Esophagus squamous epithelium (tissue), 5 donors: ENCODE measurements at regions not wholly inside any gene's neighbourhood (a gene's known extent, or its start where the extent isn't known, plus 50 kb on each side); places are given as distances from the start of the nearest gene placed in this dataset.

Source experiments
- DNase-seq: peaks from one replicate; lab custom pipeline; 2025; lab: John Stamatoyannopoulos, UW
- H3K27ac ChIP-seq, 4 donors: fragments of 200-600 bp; sonication (generic); one replicate each; pipeline ENCODE4 v1.5.1; 2016 to 2019; ENCODE audit warnings: mild to moderate bottlenecking in 1 of 4
- H3K27me3 ChIP-seq, 4 donors: fragments of 200-600 bp; sonication (generic); 1 replicate in 3 of 4; 2 replicates in 1 of 4; pipeline versions ENCODE4 v1.5.1 to v1.6.0; 2017 to 2021; ENCODE audit warnings: antibody characterized with exemption in 1 of 4
- H3K36me3 ChIP-seq, 3 donors: fragments of 200-600 bp; sonication (generic); one replicate each; pipeline ENCODE4 v1.5.1; 2016 to 2019
- H3K4me1 ChIP-seq, 3 donors: fragments of 200-600 bp; sonication (generic); one replicate each; pipeline ENCODE4 v1.5.1; 2017 to 2019
- H3K4me3 ChIP-seq, 4 donors: fragments of 200-600 bp; sonication (generic); 1 replicate in 3 of 4; 2 replicates in 1 of 4; pipeline ENCODE4 v1.5.1; 2016 to 2019; ENCODE audit warnings: mild to moderate bottlenecking in 2 of 4, moderate library complexity in 1 of 4
- H3K9me3 ChIP-seq, 3 donors: fragments of 200-600 bp; sonication (generic); one replicate each; pipeline ENCODE4 v1.5.1; 2016 to 2019
- CTCF ChIP-seq, 6 experiments: fragments of 450-650 bp in 4 of 6; fragments of 200-600 bp in 2 of 6; sonication (generic) in 2 of 6; IDR thresholded peaks; one replicate each; pipeline ENCODE4 v1.5.1; 2016 to 2019; ENCODE audit warnings: antibody characterized with exemption in 6 of 6, mild to moderate bottlenecking in 4 of 6, moderate library complexity in 4 of 6
- POLR2A ChIP-seq, 4 donors: fragments of 450-650 bp; IDR thresholded peaks; one replicate each; pipeline ENCODE4 v1.6.1; 2017; ENCODE audit warnings: antibody characterized with exemption in 4 of 4, mild to moderate bottlenecking in 4 of 4, moderate library complexity in 3 of 4
- whole genome bisulfite sequencing, 2 donors: methylation state at CpG; one replicate each; pipeline ENCODE4 v1.1.5; 2018; 5-methylcytosine and 5-hydroxymethylcytosine counted together
- intact Hi-C: fragments of 100-400 bp; cut with DNase I; formaldehyde crosslinking; loops from one replicate; pipeline ENCODE4 v1.15.0; 2022
- donor health status: DM: yes; HTN: yes; CAD: no.

GRCh38 chr14:83988275-83988674 lies 1541.7 kb upstream of the FLRT2 start:
- Histone ChIP-seq H3K9me3 (no peaks in the 10 kb centered on the region), H3K4me1 (no peaks in the 10 kb centered on the region), H3K27me3 (no peaks in the 10 kb centered on the region), H3K36me3 (no peaks in the 10 kb centered on the region), H3K27ac (no peak overlapping the region), H3K4me3 (no peak overlapping the region)
- TF ChIP-seq CTCF (IDR thresholded peaks at IDR 0.05) (no peak), POLR2A (IDR thresholded peaks at IDR 0.05) (no peak)
- intact Hi-C loops, result no loop called here
- WGBS, 2 donors, result 74 to 76% methylated on average over 3 of the region's 3 CpGs
- no peak for DNase-seq

GRCh38 chr14:83991666-83992065 lies 1538.3 kb upstream of the FLRT2 start:
- no peak overlapping the region for H3K4me3 ChIP-seq
- no peaks in the 10 kb centered on the region for H3K36me3 ChIP-seq
- DNase-seq, result no peak
- intact Hi-C loops, result no loop called here
- TF ChIP-seq CTCF (IDR thresholded peaks at IDR 0.05), result no peak
- no peak for TF ChIP-seq POLR2A (IDR thresholded peaks at IDR 0.05)
- H3K9me3 ChIP-seq, result no peaks in the 10 kb centered on the region
- H3K4me1 ChIP-seq, result no peaks in the 10 kb centered on the region
- H3K27ac ChIP-seq, result no peak overlapping the region
- WGBS, 2 donors, result 60 to 76% methylated on average over 3 of the region's 3 CpGs
- no peaks in the 10 kb centered on the region for H3K27me3 ChIP-seq

GRCh38 chr14:83992857-83993256 lies 1537.1 kb upstream of the FLRT2 start:
- H3K27ac ChIP-seq, result no peak overlapping the region
- no peak for DNase-seq
- TF ChIP-seq POLR2A (IDR thresholded peaks at IDR 0.05) (no peak), CTCF (IDR thresholded peaks at IDR 0.05) (no peak)
- no peaks in the 10 kb centered on the region for H3K4me1 ChIP-seq
- no peaks in the 10 kb centered on the region for H3K27me3 ChIP-seq
- intact Hi-C loops, result no loop called here
- no peaks in the 10 kb centered on the region for H3K9me3 ChIP-seq
- no peaks in the 10 kb centered on the region for H3K36me3 ChIP-seq
- 81 to 96% methylated on average over 3 of the region's 3 CpGs for WGBS, 2 donors
- no peak overlapping the region for H3K4me3 ChIP-seq

DNA sequence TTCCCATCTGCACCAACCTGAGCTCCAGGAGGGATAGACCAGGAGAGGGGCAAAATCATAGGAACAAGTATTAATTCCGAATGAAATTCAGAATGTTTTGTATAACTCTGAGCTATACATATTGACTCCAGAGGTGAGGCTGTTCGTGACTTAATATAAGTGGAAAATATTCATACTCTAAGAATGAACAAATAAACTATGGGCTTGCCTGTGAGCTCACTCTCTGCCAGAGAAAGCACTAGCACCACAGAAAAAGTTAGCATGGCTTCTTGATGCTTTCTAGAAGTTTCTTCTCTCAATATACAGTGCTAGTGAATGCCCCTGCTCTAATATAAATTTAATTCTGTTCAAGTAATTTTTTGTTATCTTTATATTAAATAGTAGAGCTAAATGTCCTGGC lies 1536.4 kb upstream of the FLRT2 start:
- Histone ChIP-seq H3K27me3 (no peaks in the 10 kb centered on the region), H3K4me3 (no peak overlapping the region), H3K4me1 (no peaks in the 10 kb centered on the region), H3K27ac (no peak overlapping the region), H3K36me3 (no peaks in the 10 kb centered on the region), H3K9me3 (no peaks in the 10 kb centered on the region)
- intact Hi-C loops, result no loop called here
- WGBS, 2 donors, result 73% methylated on average over 2 of the region's 2 CpGs
- DNase-seq, result no peak
- no peak for TF ChIP-seq POLR2A (IDR thresholded peaks at IDR 0.05)
- no peak for TF ChIP-seq CTCF (IDR thresholded peaks at IDR 0.05)

- intact Hi-C loops, result no loop called here
- DNase-seq, result no peak
These were observed 1535.9 kb upstream of the FLRT2 start for GRCh38 chr14:83994020-83994419.

GRCh38 chr14:84001023-84001422 lies 1528.9 kb upstream of the FLRT2 start:
- Histone ChIP-seq H3K9me3 (no peaks in the 10 kb centered on the region), H3K27ac (no peak overlapping the region), H3K36me3 (no peaks in the 10 kb centered on the region), H3K27me3 (no peaks in the 10 kb centered on the region), H3K4me1 (no peaks in the 10 kb centered on the region), H3K4me3 (no peak overlapping the region)
- TF ChIP-seq CTCF (IDR thresholded peaks at IDR 0.05), result no peak
- no peak for TF ChIP-seq POLR2A (IDR thresholded peaks at IDR 0.05)
- intact Hi-C loops, result no loop called here
- no peak for DNase-seq
- WGBS, 2 donors, result 90 to 96% methylated on average over 3 of the region's 3 CpGs

More at GRCh38 chr14:83994020-83994419, 1535.9 kb upstream of the FLRT2 start:
- 68 to 74% methylated on average over 2 of the region's 2 CpGs for WGBS, 2 donors
- no peaks in the 10 kb centered on the region for H3K27me3 ChIP-seq
- H3K36me3 ChIP-seq, result no peaks in the 10 kb centered on the region
- no peak for TF ChIP-seq POLR2A (IDR thresholded peaks at IDR 0.05)
- H3K4me1 ChIP-seq, result no peaks in the 10 kb centered on the region
- no peak overlapping the region for H3K27ac ChIP-seq
- no peak overlapping the region for H3K4me3 ChIP-seq
- no peaks in the 10 kb centered on the region for H3K9me3 ChIP-seq
